Left ventricle myocardium superior (tissue), 1 donor: ENCODE measurements at regions not wholly inside any gene's neighbourhood (a gene's known extent, or its start where the extent isn't known, plus 50 kb on each side); places are given as distances from the start of the nearest gene placed in this dataset.

ENCODE experiments used
- ATAC-seq: fragments of 200-7000 bp; cut with Tn5 transposase; one replicate; pipeline ENCODE4 v1.9.1; 2020; ENCODE audit warnings: mild to moderate bottlenecking, moderate library complexity
- DNase-seq: peaks from one replicate; pipeline ENCODE4 v3.0.0-alpha.2; 2020
- intact Hi-C: fragments of 100-400 bp; cut with micrococcal nuclease; formaldehyde crosslinking; loops from one replicate; pipeline ENCODE4 v1.11.0; 2022
- donor health status: DM: no; HTN: yes; CAD: no; lungs with severe emphysema.

DNA sequence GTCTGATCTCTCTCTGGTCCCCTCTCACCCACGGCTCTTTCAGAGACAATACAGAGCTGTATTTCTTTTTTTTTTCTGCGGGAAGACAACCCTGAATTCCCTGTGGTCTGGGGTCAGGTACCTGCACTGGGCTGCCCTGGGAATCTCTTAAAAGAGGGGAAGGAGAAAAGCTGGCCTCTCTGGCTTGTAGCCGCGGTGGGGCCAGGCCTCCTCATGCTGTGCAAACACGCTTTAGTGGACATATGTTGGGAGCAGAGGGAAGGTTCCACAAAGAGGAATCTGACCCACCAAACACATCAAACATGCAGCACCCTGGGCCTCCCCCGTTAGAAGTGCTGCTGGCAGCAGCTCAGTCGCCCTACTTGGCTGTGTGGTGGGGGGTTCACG lies 143.7 kb upstream of the ZFHX3 start:
- ATAC-seq (no peak), DNase-seq (no peak)
- intact Hi-C loops = loop anchor here (10.0 kb wide), 2 partner anchors 357 to 687 kb away; no protein-coding TSS in a partner anchor

DNA sequence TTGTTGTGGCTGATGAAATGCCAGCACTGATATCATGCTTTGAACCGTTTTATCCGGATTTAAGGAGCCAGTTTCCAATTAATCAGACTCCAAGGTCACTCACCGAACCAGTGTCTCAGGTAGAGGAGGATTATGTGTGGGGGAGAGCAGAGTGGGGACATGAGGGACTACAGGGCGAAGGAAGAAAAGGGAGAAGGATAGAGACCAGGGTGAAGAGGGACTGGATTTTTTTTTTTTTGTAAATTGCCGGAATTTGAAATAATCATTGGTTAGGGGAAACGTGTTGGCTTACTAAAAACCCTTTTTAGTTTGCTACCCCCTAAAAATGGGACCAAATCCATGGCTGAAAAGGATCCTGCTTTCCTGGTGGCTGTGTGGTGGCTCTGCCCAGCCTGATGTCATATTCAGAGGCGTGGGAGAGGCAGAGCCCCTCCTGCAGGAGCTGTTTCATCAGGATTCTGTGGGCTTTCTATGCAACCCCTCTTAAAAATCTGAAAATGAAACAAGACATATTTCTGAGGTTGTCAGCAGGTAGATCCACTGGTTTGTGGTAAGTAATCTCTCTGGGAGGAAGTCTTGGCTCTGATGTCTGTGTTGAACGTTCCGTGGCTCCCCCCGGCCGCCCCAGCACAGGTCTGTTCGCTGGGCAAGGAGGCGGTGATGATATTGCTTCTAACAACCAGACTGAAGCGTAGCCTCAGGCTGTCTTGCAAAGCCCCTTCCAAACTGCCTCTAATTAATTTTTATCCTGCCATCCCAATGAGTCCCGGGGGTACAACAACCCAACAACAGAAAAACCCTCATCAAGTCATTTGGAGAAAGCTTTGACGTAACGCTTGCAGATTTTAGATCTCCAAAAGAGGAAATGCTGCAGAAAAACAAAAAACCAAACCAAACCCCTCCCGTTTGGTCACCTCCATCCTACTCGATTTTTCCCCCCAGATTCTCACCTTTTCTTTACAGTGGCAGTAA lies 143.0 kb upstream of the ZFHX3 start:
- DNase-seq (no peak), ATAC-seq (no peak)
- intact Hi-C loops = loop anchor here (10.0 kb wide), 2 partner anchors 356 to 686 kb away; no protein-coding TSS in a partner anchor

DNA sequence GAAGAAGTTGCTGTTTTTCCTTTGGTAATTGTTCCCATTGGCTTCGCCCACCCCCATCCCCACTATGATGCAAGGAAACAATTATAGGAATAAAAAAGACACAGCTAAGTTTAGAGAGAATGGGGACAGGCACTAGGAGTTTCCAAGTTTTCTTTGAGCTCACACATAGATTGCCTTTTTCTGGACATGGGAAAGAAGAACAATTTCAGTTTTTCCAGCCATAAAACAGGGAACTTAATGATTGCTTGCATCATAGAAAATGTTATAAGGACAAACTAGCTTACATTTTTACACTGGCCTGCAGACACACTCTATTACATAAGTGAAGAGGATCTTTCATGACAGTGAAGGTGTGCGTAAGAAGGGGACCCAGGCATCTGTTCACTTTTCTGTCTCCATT lies 142.3 kb upstream of the ZFHX3 start:
- DNase-seq (no peak), ATAC-seq (no peak)
- intact Hi-C loops = loop anchor here (10.0 kb wide), 2 partner anchors 355 to 685 kb away; no protein-coding TSS in a partner anchor

DNA sequence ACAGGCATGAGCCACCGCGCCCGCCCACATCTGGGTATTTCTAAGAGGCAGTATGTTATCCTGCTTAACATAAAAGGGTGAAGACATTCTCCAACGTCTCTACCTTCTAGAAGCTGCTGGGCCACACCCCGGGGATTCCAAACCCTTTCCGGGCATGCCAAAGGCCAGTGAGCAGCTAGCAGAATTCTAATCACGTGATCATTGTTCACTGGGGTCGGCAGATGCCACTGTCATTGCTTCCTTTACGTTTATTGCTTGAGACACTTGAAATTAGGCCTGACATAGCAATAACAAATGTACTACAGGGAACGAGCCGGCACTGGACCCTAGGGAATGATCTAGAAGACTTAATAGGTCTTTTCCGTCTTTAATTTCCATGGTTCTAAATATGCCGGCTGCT lies 141.2 kb upstream of the ZFHX3 start:
- DNase-seq (no peak), ATAC-seq (no peak)

DNA sequence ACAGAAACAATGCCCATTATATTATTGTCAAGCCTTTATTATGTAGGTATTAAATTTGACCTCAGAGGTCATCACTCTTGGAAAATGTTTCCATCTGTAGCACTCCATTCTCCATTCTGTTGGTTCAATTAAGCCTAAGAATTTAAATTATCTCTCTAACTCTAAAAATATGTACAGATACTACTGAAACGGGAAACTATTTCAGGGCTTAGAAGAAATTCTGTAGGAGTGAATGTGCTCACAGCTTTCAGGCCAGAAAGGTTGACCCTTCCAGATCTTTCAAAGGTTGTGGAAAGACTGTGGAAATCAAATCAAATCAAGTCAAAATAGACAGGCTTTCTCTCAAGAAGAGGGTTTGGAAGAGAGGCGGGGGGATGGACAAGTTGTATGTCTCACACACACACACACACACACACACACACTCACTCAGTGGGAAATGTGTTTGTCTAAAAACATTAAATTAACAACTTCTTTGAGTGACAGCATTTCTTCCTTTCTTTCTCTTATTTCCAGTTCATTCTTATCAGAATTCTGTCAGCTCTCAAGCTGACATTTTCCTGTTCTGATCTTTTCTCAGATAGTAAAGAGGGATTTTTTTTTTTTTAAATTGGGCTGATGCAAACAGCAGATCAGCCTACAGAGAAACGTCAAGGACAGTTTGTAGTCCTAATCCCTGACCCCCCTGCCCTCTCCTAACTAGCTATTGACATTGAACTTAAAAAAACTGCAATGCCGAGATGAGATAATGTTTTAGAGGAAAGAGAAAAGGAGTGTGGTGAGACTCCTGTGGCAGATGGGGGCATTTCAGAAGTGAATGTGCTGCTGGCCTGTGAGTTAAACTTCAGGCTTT lies 139.0 kb upstream of the ZFHX3 start:
- DNase-seq (no peak), ATAC-seq (no peak)
- intact Hi-C loops = loop anchor here (10.0 kb wide), 1 partner anchor 142 kb away; the partner anchor contains the start of gene ZFHX3

More for the DNA sequence above, 141.2 kb upstream of the ZFHX3 start:
- intact Hi-C loops = loop anchor here (10.0 kb wide), 1 partner anchor 144 kb away; the partner anchor contains the start of gene ZFHX3

DNA sequence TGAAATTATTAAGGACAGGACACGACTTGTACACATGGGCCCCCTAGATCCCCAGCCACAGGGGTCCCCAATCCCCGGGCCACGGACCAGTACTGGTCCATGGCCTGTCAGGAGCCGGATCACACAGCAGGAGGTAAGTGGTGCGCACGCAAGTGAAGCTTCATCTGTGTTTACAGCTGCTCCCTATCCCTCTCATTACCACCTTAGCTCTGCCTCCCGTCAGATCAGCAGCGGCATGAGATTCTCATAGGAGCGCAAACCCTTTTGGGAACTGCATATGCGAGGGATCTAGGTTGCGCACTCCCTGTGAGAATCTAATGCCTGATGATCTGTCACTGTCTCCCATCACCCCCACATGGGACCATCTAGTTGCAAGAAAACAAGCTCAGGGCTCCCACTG lies 137.8 kb upstream of the ZFHX3 start:
- DNase-seq = no peak
- intact Hi-C loops = loop anchor here (10.0 kb wide), 1 partner anchor 141 kb away; the partner anchor contains the start of gene ZFHX3
- ATAC-seq = no peak

DNA sequence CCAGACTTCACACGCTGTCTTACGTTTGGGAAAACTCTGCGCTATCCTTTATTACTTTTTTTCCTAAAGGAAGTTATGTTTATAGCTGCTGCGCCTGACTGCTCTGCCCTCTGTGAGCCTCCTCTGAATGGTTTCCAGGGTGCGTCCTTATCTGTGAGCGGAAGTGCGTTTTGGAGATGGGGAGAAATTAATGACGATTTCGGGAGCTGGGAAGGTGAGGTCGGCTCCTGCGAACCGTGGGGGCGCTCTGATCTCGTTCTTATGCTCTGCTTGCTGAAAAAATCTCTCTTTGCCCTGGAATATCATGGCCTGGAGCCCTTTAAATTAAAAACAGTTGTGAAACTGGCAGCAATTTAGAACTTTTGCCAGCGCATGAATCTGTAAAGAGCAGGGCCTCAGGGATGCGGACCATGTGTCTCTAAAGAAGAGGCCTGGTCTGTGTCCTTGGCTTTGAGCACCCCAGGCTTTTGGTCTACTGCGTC lies 135.7 kb upstream of the ZFHX3 start:
- intact Hi-C loops = loop anchor here (10.0 kb wide), 1 partner anchor 139 kb away; the partner anchor contains the start of gene ZFHX3
- DNase-seq = peak; percentile 44
- ATAC-seq = peak; percentile 73

DNA sequence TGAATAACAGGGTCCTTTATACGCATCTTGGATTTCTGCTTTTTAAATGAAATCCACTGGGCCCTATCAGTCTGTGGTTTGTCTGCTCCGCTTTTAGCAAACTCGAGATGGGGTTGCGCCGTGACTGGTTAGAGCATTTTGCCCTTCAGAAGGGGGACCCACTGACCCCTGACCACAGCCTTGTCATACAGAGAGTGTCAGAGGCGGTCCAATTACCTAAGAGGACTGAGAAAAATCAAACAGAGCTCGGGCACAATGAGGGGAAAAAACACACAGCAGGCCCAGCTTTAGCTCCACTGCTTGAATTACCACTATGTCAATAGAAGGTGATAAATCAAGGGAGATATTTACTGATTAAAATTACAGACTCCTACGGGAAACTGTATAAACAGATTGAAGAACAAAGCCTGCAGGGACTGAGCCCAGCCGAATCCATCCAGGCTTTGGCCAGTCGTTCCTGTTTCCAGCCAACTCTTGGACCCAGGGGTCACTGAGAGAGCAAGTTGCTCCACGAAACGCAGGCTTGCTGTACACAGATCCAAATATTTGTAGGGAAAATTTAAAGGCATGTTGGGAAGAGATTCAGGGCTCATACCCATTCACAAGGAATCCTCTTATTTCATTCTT lies 131.9 kb upstream of the ZFHX3 start:
- intact Hi-C loops = loop anchor here (10.0 kb wide), 1 partner anchor 135 kb away; the partner anchor contains the start of gene ZFHX3
- ATAC-seq (peak; percentile 83), DNase-seq (peak; percentile 46)

DNA sequence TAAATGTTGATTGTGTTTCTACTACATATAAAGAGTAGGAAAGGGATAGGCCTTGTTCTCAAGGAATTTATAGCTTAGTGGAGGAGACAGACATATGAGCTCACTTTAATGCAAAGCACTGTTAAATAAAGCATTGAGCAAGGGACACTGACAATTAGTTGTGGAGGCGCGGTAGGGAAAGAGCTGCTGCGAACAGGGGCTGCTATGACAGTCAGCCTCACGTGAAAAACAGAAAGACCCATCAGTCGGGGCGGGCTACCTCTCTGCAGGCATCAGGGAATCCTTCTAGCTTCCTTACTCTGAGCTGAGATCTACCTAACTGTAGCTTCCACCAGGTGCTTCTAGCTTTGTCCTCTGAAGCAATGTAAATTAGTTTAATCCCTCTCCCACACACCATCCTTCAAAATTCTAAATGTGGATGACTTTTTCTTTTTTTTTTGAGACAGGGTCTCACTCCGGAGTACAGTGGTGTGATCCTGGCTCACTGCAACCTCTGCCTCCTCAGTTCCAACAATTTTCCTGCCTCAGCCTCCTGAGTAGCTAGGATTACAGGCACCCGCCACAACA lies 129.9 kb upstream of the ZFHX3 start:
- ATAC-seq = no peak
- no peak for DNase-seq
- intact Hi-C loops = no loop called here

DNA sequence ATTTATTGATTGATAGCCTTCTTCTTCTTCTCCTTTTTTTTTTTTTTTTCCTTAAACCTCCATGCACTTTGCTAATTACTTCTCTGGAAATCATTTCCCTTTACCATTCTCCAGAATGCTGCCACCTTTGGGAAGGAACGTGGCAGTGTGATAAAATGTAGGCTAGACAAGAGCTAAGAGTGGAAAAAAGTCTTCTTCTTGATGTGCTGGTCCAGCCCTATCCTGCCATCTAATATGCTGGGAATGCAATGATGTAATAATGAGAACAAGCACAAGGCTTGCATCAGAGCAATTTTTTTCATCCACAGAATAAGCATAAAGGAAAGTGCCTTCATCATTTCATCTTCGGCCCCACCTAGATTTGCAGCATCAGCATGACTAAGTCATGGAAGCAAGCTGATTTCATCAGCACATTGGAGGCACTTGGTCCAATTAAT lies 128.7 kb upstream of the ZFHX3 start:
- intact Hi-C loops = no loop called here
- DNase-seq (no peak), ATAC-seq (no peak)

DNA sequence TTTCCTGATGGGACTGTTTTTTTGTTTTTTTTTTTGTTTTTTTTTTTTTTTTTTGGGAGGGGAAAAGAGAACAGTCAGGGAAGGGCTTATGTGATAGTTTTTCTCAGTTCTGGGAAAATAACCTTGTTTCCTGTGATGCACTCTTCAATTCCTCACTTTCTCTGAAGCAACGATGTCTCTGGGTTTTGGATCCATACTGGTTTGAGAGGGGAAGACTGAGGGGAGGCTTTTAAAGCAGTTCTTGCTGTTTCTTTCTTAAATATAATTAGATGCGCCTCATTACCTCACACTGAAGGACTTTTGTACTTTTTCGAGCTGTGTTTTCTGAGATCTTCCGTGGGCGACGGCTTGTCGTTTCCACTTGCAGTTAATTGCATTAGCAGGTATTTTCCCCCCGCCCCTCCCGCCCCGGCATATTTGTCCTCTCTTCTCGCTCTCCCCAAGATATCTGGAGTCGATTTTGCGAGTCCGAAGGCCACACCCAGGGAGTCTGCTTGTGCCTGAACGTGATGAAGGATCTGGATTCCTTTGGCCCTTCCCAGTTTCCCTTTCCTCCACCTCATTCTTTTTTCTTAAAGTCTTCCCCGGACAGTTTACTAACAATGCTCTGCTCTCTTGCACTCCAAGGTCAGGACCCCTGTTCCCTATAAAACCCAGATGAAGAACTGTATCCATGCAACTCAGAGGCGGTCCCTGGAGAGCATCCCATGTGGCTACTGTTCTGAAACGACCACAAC lies 125.2 kb upstream of the ZFHX3 start:
- intact Hi-C loops = no loop called here
- ATAC-seq (peak; percentile 39), DNase-seq (peak; percentile 46)

DNA sequence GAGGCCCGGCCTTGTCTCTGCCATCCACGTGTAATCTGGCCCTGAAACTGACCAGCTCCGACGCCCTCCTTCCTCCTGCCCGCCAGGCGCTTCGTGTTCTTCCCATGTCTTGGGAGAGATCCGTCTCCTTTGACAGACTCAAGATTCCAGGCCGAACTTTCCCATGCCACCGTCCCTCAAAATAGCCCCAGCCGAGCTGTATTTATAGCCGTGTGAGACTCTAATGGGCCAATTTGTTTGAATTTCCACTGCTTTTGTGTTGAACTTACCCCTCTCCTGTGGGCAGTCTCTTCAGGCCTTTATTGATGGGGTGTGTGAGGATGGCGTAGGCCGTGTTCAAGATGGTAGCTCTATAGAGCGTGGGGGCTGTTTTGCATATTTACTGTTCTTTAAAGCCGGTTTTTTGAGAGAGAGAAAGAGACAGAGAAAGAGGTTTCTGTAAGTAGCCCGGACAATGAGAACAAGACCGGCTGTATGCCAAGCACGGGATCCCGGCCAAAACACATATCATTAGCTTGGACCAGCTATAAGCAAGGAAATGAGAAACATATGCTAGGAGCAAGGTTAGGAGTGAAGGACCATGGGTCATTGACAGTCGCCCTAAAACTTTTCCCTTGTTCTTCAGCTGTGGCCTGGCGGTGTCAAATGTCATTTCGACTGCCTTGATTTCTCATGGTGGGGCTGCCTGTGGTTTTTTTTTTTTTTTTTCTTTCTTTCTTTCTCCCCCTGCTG lies 124.5 kb upstream of the ZFHX3 start:
- ATAC-seq = peak; percentile 83
- intact Hi-C loops = no loop called here
- DNase-seq = peak; percentile 87

DNA sequence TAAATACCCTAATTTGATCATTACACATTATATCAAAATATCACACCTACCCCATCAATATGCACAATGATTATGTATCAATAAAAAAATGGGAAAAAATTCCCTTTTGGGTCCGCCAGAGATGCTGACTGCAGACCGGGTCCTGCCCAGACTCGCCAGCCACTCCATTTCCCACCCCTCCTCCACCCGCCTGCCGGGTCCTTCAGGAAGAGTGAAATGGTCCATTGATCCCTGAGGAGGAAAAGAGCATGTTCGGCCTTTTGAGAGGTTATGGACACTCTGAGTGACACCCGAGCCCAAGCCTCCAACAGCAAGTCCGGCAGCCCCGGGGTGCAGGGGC lies 123.9 kb upstream of the ZFHX3 start:
- intact Hi-C loops = no loop called here

DNA sequence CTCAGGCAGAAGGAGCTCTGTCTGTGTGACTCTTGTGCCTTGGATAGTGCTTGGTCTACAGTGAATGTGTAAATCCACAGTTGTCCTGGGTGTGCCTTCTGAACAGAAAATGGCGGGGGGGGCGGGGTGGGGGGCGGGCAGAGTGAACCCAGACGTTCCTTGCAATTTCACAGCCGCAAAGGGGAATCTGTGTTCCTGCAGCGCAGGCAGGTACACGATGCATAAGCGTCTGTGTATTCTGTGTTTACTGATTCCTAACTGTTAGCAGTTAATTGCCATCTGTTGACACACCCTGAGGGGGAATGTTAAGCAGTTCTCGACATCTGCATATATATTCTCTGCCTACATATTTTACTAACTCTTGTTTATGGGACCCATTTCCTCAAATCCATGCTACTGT lies 123.5 kb upstream of the ZFHX3 start:
- ATAC-seq = no peak
- DNase-seq = no peak
- intact Hi-C loops = no loop called here

More for the DNA sequence above, 123.9 kb upstream of the ZFHX3 start:
- DNase-seq (no peak), ATAC-seq (no peak)

DNA sequence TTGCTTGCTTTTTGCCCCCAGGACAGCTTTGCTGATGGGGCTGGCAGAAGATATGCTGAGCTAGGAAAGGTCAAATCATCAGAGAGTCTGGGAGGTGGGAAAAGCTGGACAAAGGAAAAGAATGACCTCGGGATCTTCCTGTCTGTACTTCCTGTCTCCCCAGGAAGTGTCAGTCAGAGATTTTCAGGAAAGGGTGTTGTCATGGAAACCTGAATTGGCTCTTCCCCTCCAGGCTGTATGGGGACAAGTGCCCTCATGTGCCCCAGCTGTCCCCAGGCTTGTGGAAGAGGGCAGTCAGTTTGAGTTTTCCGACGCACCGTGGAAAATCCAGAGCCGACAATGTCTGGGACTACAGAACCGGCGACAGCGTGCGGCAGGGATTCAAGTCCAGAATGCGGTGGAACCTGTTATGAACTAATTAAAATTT lies 122.7 kb upstream of the ZFHX3 start:
- intact Hi-C loops = no loop called here
- no peak for DNase-seq
- no peak for ATAC-seq

DNA sequence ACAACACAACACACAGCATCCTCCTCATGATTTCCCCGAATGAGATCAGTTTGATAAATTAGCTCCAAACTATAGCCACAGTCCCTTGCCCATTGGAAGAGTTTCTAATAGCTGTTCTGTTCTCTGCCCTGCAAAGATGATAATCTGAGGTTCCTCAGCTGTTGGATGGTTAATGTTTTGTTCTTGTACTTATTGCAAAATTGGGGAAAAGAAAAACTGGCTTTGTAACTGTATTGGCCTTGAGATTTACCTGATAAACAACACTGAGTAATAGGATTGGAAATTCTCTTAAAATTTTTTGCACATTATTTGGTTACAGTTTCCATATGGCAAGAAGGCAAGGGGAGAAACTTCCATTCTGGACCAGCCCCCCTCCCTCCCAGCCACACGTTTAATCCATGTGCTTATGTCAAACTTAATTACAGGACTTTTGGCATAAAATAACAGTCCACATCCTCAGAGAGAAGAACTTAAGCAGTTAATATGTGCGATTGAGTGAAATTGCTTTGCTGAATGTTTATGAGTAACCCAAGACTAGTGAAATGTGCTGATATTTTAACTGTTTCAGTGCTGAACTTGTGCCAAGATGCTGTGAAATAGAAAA lies 119.1 kb upstream of the ZFHX3 start:
- ATAC-seq (no peak), DNase-seq (no peak)
- intact Hi-C loops = no loop called here

DNA sequence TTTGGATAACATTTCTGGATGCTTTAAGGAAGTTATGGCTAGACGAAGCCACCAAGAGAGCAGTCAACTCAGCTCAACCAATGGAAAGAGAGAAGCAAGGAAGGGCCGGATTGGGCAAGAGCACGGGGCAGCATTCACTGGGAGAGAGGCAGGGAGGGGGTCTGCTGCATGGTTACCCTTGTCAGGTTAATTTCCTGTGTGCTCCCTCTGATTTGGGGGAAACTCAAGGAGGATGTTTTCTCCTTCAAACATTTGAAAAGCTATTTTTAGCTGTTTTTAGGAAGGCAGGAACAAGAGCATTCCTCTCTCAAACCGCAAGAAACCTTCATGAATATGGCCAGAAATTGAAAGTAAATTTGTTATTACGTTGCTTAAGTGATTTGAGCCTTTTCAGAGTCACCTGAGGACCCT lies 118.5 kb upstream of the ZFHX3 start:
- intact Hi-C loops = no loop called here
- DNase-seq (no peak), ATAC-seq (peak; percentile 69)
